ENCODE measurements at regions not wholly inside any gene's neighbourhood (a gene's known extent, or its start where the extent isn't known, plus 50 kb on each side); places are given as distances from the start of the nearest gene placed in this dataset.

DNA sequence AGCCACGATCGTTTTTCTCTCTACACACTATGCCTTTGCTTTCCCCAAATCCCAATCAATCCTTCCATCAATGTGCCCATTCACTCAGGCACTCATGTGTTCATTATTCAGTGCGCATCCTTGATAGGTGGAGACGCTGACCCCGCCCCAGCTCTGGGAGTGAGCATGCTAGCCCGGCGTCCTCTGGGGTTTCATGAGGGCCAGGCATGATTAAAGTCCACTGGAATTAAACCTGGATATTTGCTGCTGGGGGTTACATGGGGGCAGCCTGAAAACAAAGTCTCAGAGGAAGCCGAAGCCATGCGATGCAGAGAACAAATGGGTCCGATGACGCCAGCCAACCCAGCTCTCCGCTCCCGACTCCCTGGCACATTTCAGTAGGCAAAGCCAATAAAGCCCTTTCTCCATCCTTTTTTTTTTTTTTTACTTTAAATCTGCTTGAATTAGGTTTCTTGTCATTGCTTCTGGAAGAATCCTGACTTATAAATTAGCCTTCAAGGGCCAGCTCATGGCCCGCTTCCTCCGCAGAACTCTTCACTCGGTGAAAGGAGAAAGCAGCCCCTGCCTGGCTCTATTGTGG lies 316.4 kb upstream of the ID2 start:
- no peaks in the 10 kb centered on the region for H3K36me3 ChIP-seq
- no peaks in the 10 kb centered on the region for H3K4me1 ChIP-seq
- H3K9me3 ChIP-seq: no peaks in the 10 kb centered on the region
- no peak overlapping the region for H3K27ac ChIP-seq
- intact Hi-C loops (cut with DNase I): no loop called here
- TF ChIP-seq, protein P1, sequence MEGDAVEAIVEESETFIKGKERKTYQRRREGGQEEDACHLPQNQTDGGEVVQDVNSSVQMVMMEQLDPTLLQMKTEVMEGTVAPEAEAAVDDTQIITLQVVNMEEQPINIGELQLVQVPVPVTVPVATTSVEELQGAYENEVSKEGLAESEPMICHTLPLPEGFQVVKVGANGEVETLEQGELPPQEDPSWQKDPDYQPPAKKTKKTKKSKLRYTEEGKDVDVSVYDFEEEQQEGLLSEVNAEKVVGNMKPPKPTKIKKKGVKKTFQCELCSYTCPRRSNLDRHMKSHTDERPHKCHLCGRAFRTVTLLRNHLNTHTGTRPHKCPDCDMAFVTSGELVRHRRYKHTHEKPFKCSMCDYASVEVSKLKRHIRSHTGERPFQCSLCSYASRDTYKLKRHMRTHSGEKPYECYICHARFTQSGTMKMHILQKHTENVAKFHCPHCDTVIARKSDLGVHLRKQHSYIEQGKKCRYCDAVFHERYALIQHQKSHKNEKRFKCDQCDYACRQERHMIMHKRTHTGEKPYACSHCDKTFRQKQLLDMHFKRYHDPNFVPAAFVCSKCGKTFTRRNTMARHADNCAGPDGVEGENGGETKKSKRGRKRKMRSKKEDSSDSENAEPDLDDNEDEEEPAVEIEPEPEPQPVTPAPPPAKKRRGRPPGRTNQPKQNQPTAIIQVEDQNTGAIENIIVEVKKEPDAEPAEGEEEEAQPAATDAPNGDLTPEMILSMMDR (IDR thresholded peaks at IDR 0.05): no peak
- TF ChIP-seq POLR2A (IDR thresholded peaks at IDR 0.05): no peak
- H3K4me3 ChIP-seq (replicated peaks in 1 of 3): no peak overlapping the region
- WGBS, 2 donors: 97 to 98% methylated on average over 16 of the region's 16 CpGs
- no peaks in the 10 kb centered on the region for H3K27me3 ChIP-seq
- DNase-seq: no peak

GRCh38 chr2:8367833-8368232 lies 314.0 kb upstream of the ID2 start:
- intact Hi-C loops (cut with DNase I): no loop called here
- 91 to 94% methylated on average over 3 of the region's 3 CpGs for WGBS, 2 donors
- no peak overlapping the region for H3K4me3 ChIP-seq (replicated peaks in 1 of 3)
- H3K4me1 ChIP-seq: no peaks in the 10 kb centered on the region
- H3K36me3 ChIP-seq: no peaks in the 10 kb centered on the region
- TF ChIP-seq POLR2A (IDR thresholded peaks at IDR 0.05): no peak
- TF ChIP-seq, protein P1 (IDR thresholded peaks at IDR 0.05): no peak
- no peaks in the 10 kb centered on the region for H3K27me3 ChIP-seq
- no peak for DNase-seq
- H3K27ac ChIP-seq: no peak overlapping the region
- H3K9me3 ChIP-seq: no peaks in the 10 kb centered on the region

- Histone ChIP-seq H3K9me3 (no peaks in the 10 kb centered on the region), H3K36me3 (no peaks in the 10 kb centered on the region), H3K4me1 (no peaks in the 10 kb centered on the region), H3K27me3 (no peaks in the 10 kb centered on the region), H3K27ac (no peak overlapping the region), H3K4me3 (replicated peaks in 1 of 3) (no peak overlapping the region)
- WGBS, 2 donors: 92 to 95% methylated on average over 4 to 6 of the region's 6 CpGs
- no peak for DNase-seq
- intact Hi-C loops (cut with DNase I): no loop called here
- no peak for TF ChIP-seq POLR2A (IDR thresholded peaks at IDR 0.05)
- TF ChIP-seq, protein P1 (IDR thresholded peaks at IDR 0.05): no peak
These were observed 313.4 kb upstream of the ID2 start for GRCh38 chr2:8368463-8368862.

GRCh38 chr2:8369522-8369921 lies 312.3 kb upstream of the ID2 start:
- 87 to 92% methylated on average over 8 of the region's 8 CpGs for WGBS, 2 donors
- TF ChIP-seq, protein P1 (IDR thresholded peaks at IDR 0.05): no peak
- TF ChIP-seq POLR2A (IDR thresholded peaks at IDR 0.05): no peak
- intact Hi-C loops (cut with DNase I): no loop called here
- H3K27ac ChIP-seq: no peak overlapping the region
- H3K27me3 ChIP-seq: no peaks in the 10 kb centered on the region
- H3K36me3 ChIP-seq: no peaks in the 10 kb centered on the region
- no peaks in the 10 kb centered on the region for H3K4me1 ChIP-seq
- DNase-seq: no peak
- no peak overlapping the region for H3K4me3 ChIP-seq (replicated peaks in 1 of 3)
- no peaks in the 10 kb centered on the region for H3K9me3 ChIP-seq

DNA sequence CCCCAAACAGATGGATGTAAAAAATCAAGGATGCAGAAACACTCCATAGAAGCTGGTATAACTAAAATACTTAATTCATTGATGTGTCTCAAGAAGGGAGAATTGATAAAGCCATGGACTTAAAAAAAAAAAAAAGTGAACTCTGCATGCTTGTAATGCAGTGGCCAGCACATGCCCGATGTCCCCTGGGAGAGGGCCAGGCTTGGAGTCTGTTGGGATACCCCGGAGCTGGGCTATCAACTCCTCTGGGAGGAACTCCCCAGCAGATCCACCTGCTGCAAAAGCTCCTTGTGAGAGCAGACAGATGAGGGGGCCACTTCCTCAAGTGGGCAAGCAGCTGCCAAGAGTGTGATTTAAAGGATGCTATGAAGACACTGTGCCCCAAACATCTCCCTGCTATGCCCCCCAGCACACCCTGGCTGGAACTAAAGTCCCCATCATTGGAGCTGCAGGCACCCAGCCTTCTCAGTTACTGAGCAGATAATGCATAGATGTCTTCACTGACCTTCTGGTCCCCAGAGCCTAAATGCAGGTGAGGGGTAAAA lies 311.5 kb upstream of the ID2 start:
- 39 to 44% methylated on average over 2 of the region's 2 CpGs for WGBS, 2 donors

More for the DNA sequence above, 311.5 kb upstream of the ID2 start:
- no peaks in the 10 kb centered on the region for H3K9me3 ChIP-seq
- no peak for DNase-seq
- H3K4me1 ChIP-seq: no peaks in the 10 kb centered on the region
- H3K27ac ChIP-seq: no peak overlapping the region
- intact Hi-C loops (cut with DNase I): no loop called here
- no peak overlapping the region for H3K4me3 ChIP-seq (replicated peaks in 1 of 3)
- TF ChIP-seq, protein P1 (IDR thresholded peaks at IDR 0.05): no peak
- no peak for TF ChIP-seq POLR2A (IDR thresholded peaks at IDR 0.05)
- H3K27me3 ChIP-seq: no peaks in the 10 kb centered on the region
- no peaks in the 10 kb centered on the region for H3K36me3 ChIP-seq
